Smooth muscle cell (in vitro differentiated cells): ENCODE measurements at regions not wholly inside any gene's neighbourhood (a gene's known extent, or its start where the extent isn't known, plus 50 kb on each side); places are given as distances from the start of the nearest gene placed in this dataset.

Experiments
- DNase-seq: peaks from one replicate; lab custom pipeline; 2025; ENCODE audit not compliant: unreplicated experiment; lab: John Stamatoyannopoulos, UW
- H2AFZ ChIP-seq: fragments of 200-600 bp; sonication (generic); 2 replicates; pipeline ENCODE4 v1.6.0; 2016; ENCODE audit warnings: antibody characterized with exemption, low read depth, mild to moderate bottlenecking
- H3F3A ChIP-seq: fragments of 200-600 bp; sonication (generic); 2 replicates; pipeline ENCODE4 v1.6.0; 2017; ENCODE audit warnings: antibody characterized with exemption, low read depth
- H3K27ac ChIP-seq: fragments of 200-600 bp; sonication (generic); 2 replicates; pipeline ENCODE4 v1.5.1; 2016; ENCODE audit warnings: low read depth, mild to moderate bottlenecking
- H3K27me3 ChIP-seq: fragments of 200-600 bp; sonication (generic); 2 replicates; pipeline ENCODE4 v1.6.1; 2016; ENCODE audit warnings: low read depth, mild to moderate bottlenecking
- H3K36me3 ChIP-seq: fragments of 200-600 bp; sonication (generic); 2 replicates; pipeline ENCODE4 v1.5.1; 2016; ENCODE audit warnings: low read depth
- H3K4me1 ChIP-seq: fragments of 200-600 bp; sonication (generic); 2 replicates; pipeline ENCODE4 v1.5.1; 2016; ENCODE audit warnings: low read depth
- H3K4me2 ChIP-seq: fragments of 200-600 bp; sonication (generic); 2 replicates; pipeline ENCODE4 v1.6.0; 2016; ENCODE audit warnings: mild to moderate bottlenecking
- H3K4me3 ChIP-seq: fragments of 200-600 bp; sonication (generic); 2 replicates; pipeline ENCODE4 v1.5.1; 2016; ENCODE audit warnings: mild to moderate bottlenecking
- H3K79me2 ChIP-seq: fragments of 200-600 bp; sonication (generic); 2 replicates; pipeline ENCODE4 v1.6.0; 2016; ENCODE audit warnings: low read depth, mild to moderate bottlenecking
- H3K9ac ChIP-seq: fragments of 200-600 bp; sonication (generic); 2 replicates; pipeline ENCODE4 v1.6.0; 2016; ENCODE audit warnings: low read depth
- H3K9me3 ChIP-seq: fragments of 200-600 bp; sonication (generic); replicated peaks from 2 replicates; pipeline ENCODE4 v1.5.1; 2016; ENCODE audit warnings: low read depth
- H4K20me1 ChIP-seq: fragments of 200-600 bp; sonication (generic); 2 replicates; pipeline ENCODE4 v1.6.0; 2016; ENCODE audit warnings: low read depth
- CTCF ChIP-seq: fragments of 200-600 bp; sonication (generic); IDR thresholded peaks from 2 replicates; pipeline ENCODE4 v1.5.1; 2017; ENCODE audit warnings: borderline replicate concordance, mild to moderate bottlenecking, antibody characterized with exemption; ENCODE audit not compliant: insufficient read depth, poor library complexity, severe bottlenecking
- WGBS: methylation state at CpG from one replicate; pipeline ENCODE4 v1.1.7; 2016; ENCODE audit warnings: low lambda C conversion rate; 5-methylcytosine and 5-hydroxymethylcytosine counted together

GRCh38 chr2:176501617-176502016 is 232.4 kb downstream of the MTX2 start:
- no peak overlapping the region for H3K4me3 ChIP-seq
- WGBS: 77% methylated on average over 3 of the region's 3 CpGs
- no peaks in the 10 kb centered on the region for H3F3A ChIP-seq
- H2AFZ ChIP-seq: no peak overlapping the region
- no peaks in the 10 kb centered on the region for H3K36me3 ChIP-seq
- no peaks in the 10 kb centered on the region for H3K79me2 ChIP-seq
- no peak for DNase-seq
- TF ChIP-seq CTCF: no peak
- no peak overlapping the region for H3K9ac ChIP-seq
- H3K4me1 ChIP-seq: no peaks in the 10 kb centered on the region
- H3K27me3 ChIP-seq: peaks cover 7% of the 10 kb centered on the region
- H4K20me1 ChIP-seq: no peaks in the 10 kb centered on the region
- H3K9me3 ChIP-seq: no peaks in the 10 kb centered on the region
- H3K27ac ChIP-seq: no peak overlapping the region
- no peak overlapping the region for H3K4me2 ChIP-seq

GRCh38 chr2:176502619-176503018 is 233.4 kb downstream of the MTX2 start:
- Histone ChIP-seq H3K4me3 (no peak overlapping the region), H3K4me2 (no peak overlapping the region), H2AFZ (no peak overlapping the region), H3K27me3 (peaks cover 7% of the 10 kb centered on the region), H4K20me1 (no peaks in the 10 kb centered on the region), H3K9me3 (no peaks in the 10 kb centered on the region), H3K4me1 (no peaks in the 10 kb centered on the region), H3K9ac (no peak overlapping the region), H3K27ac (no peak overlapping the region), H3K79me2 (no peaks in the 10 kb centered on the region), H3F3A (no peaks in the 10 kb centered on the region), H3K36me3 (no peaks in the 10 kb centered on the region)
- no peak for TF ChIP-seq CTCF
- DNase-seq: no peak

GRCh38 chr2:176503776-176504175 is 234.5 kb downstream of the MTX2 start:
- H3K4me2 ChIP-seq: no peak overlapping the region
- H3K4me3 ChIP-seq: no peak overlapping the region
- no peak for TF ChIP-seq CTCF
- H3K36me3 ChIP-seq: no peaks in the 10 kb centered on the region
- no peaks in the 10 kb centered on the region for H3K4me1 ChIP-seq
- H4K20me1 ChIP-seq: no peaks in the 10 kb centered on the region
- no peaks in the 10 kb centered on the region for H3K9me3 ChIP-seq
- WGBS: 40% methylated on average over 1 of the region's 1 CpG
- H3K9ac ChIP-seq: no peak overlapping the region
- DNase-seq: no peak
- H3K79me2 ChIP-seq: no peaks in the 10 kb centered on the region
- no peaks in the 10 kb centered on the region for H3F3A ChIP-seq
- H3K27ac ChIP-seq: no peak overlapping the region
- no peak overlapping the region for H2AFZ ChIP-seq
- peaks cover 5% of the 10 kb centered on the region for H3K27me3 ChIP-seq

- H3K9me3 ChIP-seq: no peaks in the 10 kb centered on the region
- no peaks in the 10 kb centered on the region for H3K27me3 ChIP-seq
- no peaks in the 10 kb centered on the region for H3F3A ChIP-seq
- no peak overlapping the region for H3K9ac ChIP-seq
- TF ChIP-seq CTCF: no peak
- H3K36me3 ChIP-seq: no peaks in the 10 kb centered on the region
- H3K4me3 ChIP-seq: no peak overlapping the region
- H3K4me1 ChIP-seq: no peaks in the 10 kb centered on the region
- H3K79me2 ChIP-seq: no peaks in the 10 kb centered on the region
- no peak overlapping the region for H3K27ac ChIP-seq
- no peaks in the 10 kb centered on the region for H4K20me1 ChIP-seq
- no peak overlapping the region for H3K4me2 ChIP-seq
- DNase-seq: no peak
- H2AFZ ChIP-seq: no peak overlapping the region
Observed at GRCh38 chr2:176504440-176504839, 235.2 kb downstream of the MTX2 start.
